HL-60 (cell line): ENCODE measurements at regions not wholly inside any gene's neighbourhood (a gene's known extent, or its start where the extent isn't known, plus 50 kb on each side); places are given as distances from the start of the nearest gene placed in this dataset.

ENCODE experiments used
- DNase-seq, 2 experiments: peaks; one replicate each; pipeline ENCODE4 v3.0.0-alpha.2; 2010 to 2020; ENCODE audit warnings: low read depth in 1 of 2, low spot score in 1 of 2
- H3K27ac ChIP-seq: fragments of 250-450 bp; sonication (Bioruptor Pico); replicated peaks from 2 replicates; pipeline ENCODE4 v1.5.1; 2020; ENCODE audit warnings: mild to moderate bottlenecking, moderate library complexity
- H3K27me3 ChIP-seq: fragments of 250-450 bp; sonication (Bioruptor Pico); 2 replicates; pipeline ENCODE4 v1.5.1; 2021; ENCODE audit warnings: mild to moderate bottlenecking, moderate library complexity; ENCODE audit not compliant: insufficient read depth, poor library complexity, severe bottlenecking
- H3K4me3 ChIP-seq: replicated peaks from 2 replicates; pipeline ENCODE4 v1.5.1; 2011; ENCODE audit warnings: mild to moderate bottlenecking, control low read depth, low read length; ENCODE audit not compliant: insufficient read depth
- GABPA ChIP-seq: IDR thresholded peaks from 2 replicates; pipeline ENCODE4 v1.6.1; 2012; ENCODE audit warnings: low read depth
- POLR2AphosphoS5 ChIP-seq: IDR thresholded peaks from 2 replicates; pipeline ENCODE4 v1.6.1; 2012; ENCODE audit warnings: low read depth
- SPI1 ChIP-seq: IDR thresholded peaks from 2 replicates; pipeline ENCODE4 v1.6.1; 2012; ENCODE audit warnings: low read depth, mild to moderate bottlenecking, borderline replicate concordance
- TF ChIP-seq, protein P1 (sequence below): IDR thresholded peaks from 2 replicates; pipeline ENCODE4 v1.6.1; 2012; ENCODE audit warnings: low read depth; ENCODE audit not compliant: insufficient replicate concordance
- TF ChIP-seq, protein P2 (sequence below): IDR thresholded peaks from one replicate; pipeline ENCODE4 v1.5.1; 2011; ENCODE audit warnings: low read length, control low read depth, inconsistent platforms; ENCODE audit not compliant: insufficient read depth

DNA sequence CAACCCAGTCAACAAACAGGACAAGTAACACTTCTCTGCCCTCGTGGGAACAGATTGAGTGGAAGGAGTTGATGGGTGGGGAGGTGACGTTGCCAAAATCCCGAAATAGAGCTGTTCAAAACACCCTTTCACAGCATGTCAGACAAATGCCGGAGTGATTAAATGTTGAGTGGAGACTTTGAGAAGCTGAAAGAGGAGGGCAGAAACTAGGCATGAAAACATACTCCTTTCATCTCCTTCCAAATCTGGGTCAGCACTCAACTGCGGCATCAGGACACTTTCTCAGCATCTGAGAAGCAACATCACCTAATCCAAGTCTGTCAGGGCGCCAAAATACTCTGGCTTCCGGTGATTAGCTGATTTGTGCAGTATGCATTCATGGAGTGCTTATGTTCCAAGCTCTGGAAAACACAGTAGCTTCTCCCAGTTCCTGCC, 51.5 kb upstream of the MRI1 start:
- no peak overlapping the region for H3K4me3 ChIP-seq
- H3K27me3 ChIP-seq = peaks cover under 1% of the 10 kb centered on the region
- no peak overlapping the region for H3K27ac ChIP-seq
- TF ChIP-seq GABPA (no peak), SPI1 (no peak), POLR2AphosphoS5 (no peak)
- TF ChIP-seq, protein P1, sequence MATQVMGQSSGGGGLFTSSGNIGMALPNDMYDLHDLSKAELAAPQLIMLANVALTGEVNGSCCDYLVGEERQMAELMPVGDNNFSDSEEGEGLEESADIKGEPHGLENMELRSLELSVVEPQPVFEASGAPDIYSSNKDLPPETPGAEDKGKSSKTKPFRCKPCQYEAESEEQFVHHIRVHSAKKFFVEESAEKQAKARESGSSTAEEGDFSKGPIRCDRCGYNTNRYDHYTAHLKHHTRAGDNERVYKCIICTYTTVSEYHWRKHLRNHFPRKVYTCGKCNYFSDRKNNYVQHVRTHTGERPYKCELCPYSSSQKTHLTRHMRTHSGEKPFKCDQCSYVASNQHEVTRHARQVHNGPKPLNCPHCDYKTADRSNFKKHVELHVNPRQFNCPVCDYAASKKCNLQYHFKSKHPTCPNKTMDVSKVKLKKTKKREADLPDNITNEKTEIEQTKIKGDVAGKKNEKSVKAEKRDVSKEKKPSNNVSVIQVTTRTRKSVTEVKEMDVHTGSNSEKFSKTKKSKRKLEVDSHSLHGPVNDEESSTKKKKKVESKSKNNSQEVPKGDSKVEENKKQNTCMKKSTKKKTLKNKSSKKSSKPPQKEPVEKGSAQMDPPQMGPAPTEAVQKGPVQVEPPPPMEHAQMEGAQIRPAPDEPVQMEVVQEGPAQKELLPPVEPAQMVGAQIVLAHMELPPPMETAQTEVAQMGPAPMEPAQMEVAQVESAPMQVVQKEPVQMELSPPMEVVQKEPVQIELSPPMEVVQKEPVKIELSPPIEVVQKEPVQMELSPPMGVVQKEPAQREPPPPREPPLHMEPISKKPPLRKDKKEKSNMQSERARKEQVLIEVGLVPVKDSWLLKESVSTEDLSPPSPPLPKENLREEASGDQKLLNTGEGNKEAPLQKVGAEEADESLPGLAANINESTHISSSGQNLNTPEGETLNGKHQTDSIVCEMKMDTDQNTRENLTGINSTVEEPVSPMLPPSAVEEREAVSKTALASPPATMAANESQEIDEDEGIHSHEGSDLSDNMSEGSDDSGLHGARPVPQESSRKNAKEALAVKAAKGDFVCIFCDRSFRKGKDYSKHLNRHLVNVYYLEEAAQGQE = no peak
- TF ChIP-seq, protein P2, sequence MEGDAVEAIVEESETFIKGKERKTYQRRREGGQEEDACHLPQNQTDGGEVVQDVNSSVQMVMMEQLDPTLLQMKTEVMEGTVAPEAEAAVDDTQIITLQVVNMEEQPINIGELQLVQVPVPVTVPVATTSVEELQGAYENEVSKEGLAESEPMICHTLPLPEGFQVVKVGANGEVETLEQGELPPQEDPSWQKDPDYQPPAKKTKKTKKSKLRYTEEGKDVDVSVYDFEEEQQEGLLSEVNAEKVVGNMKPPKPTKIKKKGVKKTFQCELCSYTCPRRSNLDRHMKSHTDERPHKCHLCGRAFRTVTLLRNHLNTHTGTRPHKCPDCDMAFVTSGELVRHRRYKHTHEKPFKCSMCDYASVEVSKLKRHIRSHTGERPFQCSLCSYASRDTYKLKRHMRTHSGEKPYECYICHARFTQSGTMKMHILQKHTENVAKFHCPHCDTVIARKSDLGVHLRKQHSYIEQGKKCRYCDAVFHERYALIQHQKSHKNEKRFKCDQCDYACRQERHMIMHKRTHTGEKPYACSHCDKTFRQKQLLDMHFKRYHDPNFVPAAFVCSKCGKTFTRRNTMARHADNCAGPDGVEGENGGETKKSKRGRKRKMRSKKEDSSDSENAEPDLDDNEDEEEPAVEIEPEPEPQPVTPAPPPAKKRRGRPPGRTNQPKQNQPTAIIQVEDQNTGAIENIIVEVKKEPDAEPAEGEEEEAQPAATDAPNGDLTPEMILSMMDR = no peak
- DNase-seq = no peak

DNA sequence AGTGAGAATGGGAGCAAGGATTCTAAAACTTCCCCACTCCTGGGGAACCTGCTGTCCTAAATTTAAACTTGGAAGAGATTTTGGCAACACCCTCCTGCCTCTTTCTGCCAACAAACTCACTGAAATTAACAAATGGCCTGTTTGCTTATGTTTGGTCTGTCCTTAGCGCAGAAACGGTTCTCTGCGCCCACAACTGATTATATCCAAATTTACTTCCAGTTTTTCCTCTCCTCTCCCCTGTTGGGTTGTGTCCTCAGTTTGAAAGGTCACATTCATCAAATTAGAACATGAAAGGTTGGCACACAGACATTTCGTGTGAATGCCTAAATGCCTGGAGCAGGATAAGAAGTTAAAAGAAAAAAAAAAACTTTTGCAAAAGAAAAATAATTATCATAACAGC, 56.4 kb upstream of the MRI1 start:
- no peaks in the 10 kb centered on the region for H3K27me3 ChIP-seq
- no peak overlapping the region for H3K4me3 ChIP-seq
- DNase-seq = no peak
- TF ChIP-seq, protein P1 = no peak
- TF ChIP-seq SPI1 = no peak
- no peak for TF ChIP-seq GABPA
- TF ChIP-seq POLR2AphosphoS5 = no peak
- TF ChIP-seq, protein P2 = no peak
- no peak overlapping the region for H3K27ac ChIP-seq

DNA sequence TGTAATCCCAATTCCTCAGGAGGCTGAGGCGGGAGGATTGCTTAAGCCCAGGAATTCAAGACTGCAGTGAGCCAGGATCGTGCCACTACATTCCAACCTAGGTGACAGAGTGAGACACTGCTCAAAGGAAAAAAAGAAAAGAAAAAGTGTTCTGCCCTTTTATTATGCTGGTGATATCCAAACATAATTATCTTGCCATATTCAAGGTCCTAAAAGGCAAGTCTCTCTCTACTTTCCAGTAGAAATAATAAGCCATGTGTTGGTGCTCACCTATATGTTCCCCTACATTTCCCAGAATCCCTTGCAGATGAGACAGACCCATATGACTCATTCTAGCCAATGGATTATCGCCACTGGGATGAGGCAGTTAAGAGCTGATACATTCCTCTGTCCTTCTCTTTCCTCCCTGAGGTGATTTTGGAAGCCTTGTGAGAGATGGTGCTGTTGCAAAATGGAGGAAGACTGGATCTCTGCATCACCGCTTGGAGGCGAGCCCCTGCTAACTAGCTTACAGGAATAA, 58.3 kb upstream of the MRI1 start:
- Histone ChIP-seq H3K27me3 (no peaks in the 10 kb centered on the region), H3K27ac (no peak overlapping the region), H3K4me3 (no peak overlapping the region)
- no peak for DNase-seq
- TF ChIP-seq, protein P2 = no peak
- TF ChIP-seq, protein P1 = no peak
- TF ChIP-seq POLR2AphosphoS5 (no peak), SPI1 (no peak), GABPA (no peak)
